HFFc6 (cell line): ENCODE measurements at regions not wholly inside any gene's neighbourhood (a gene's known extent, or its start where the extent isn't known, plus 50 kb on each side); places are given as distances from the start of the nearest gene placed in this dataset.

Source experiments
- DNase-seq: peaks from one replicate; pipeline ENCODE4 v3.0.0-alpha.2; 2018
- H3K27ac Mint-ChIP-seq: 2 replicates; pipeline ENCODE4 v1.8.0; 2020; ENCODE audit warnings: mild to moderate bottlenecking, mixed read lengths
- H3K27me3 Mint-ChIP-seq: 2 replicates; pipeline ENCODE4 v1.8.0; 2021; ENCODE audit warnings: mild to moderate bottlenecking, moderate library complexity, mixed read lengths; ENCODE audit not compliant: insufficient read depth
- H3K36me3 Mint-ChIP-seq: 2 replicates; pipeline ENCODE4 v1.8.0; 2021; ENCODE audit warnings: low read depth, mixed read lengths
- H3K4me1 Mint-ChIP-seq: 2 replicates; pipeline ENCODE4 v1.8.0; 2020; ENCODE audit warnings: low read depth, mixed read lengths
- H3K4me3 Mint-ChIP-seq: 2 replicates; pipeline ENCODE4 v1.8.0; 2020; ENCODE audit warnings: mild to moderate bottlenecking, moderate library complexity, mixed read lengths
- H3K9me3 Mint-ChIP-seq: 2 replicates; pipeline ENCODE4 v1.8.0; 2020; ENCODE audit warnings: mild to moderate bottlenecking, mixed read lengths
- CTCF ChIP-seq: fragments of 200-600 bp; sonication (generic); IDR thresholded peaks from 2 replicates; pipeline ENCODE4 v1.5.0; 2021; ENCODE audit warnings: antibody characterized with exemption, mild to moderate bottlenecking

- H3K27ac Mint-ChIP-seq, result no peak overlapping the region
- H3K4me1 Mint-ChIP-seq, result no peaks in the 10 kb centered on the region
- peaks cover 3% of the 10 kb centered on the region; the same call in 1 of the 2 replicates for H3K27me3 Mint-ChIP-seq
- H3K4me3 Mint-ChIP-seq, result no peak overlapping the region
- no peak for DNase-seq
- H3K36me3 Mint-ChIP-seq, result no peaks in the 10 kb centered on the region
- TF ChIP-seq CTCF, result no peak
- H3K9me3 Mint-ChIP-seq, result no peaks in the 10 kb centered on the region
Observed at GRCh38 chr14:36035675-36036074, 140.8 kb downstream of the PTCSC3 start.

- no peaks in the 10 kb centered on the region for H3K36me3 Mint-ChIP-seq
- no peak overlapping the region for H3K4me3 Mint-ChIP-seq
- no peak for TF ChIP-seq CTCF
- peaks cover 3% of the 10 kb centered on the region; the same call in 1 of the 2 replicates for H3K27me3 Mint-ChIP-seq
- no peaks in the 10 kb centered on the region; the same call in 1 of the 2 replicates for H3K9me3 Mint-ChIP-seq
- H3K27ac Mint-ChIP-seq, result no peak overlapping the region
- DNase-seq, result no peak
- no peaks in the 10 kb centered on the region for H3K4me1 Mint-ChIP-seq
Observed at GRCh38 chr14:36028665-36029064, 147.9 kb downstream of the PTCSC3 start.

GRCh38 chr14:36028218-36028617 is 148.3 kb downstream of the PTCSC3 start:
- Mint-ChIP-seq H3K27ac (no peak overlapping the region), H3K9me3 (no peaks in the 10 kb centered on the region; the same call in 1 of the 2 replicates)

GRCh38 chr14:36027354-36027753 is 149.2 kb downstream of the PTCSC3 start:
- peaks cover 3% of the 10 kb centered on the region; the same call in 1 of the 2 replicates for H3K27me3 Mint-ChIP-seq
- DNase-seq, result no peak
- no peaks in the 10 kb centered on the region for H3K4me1 Mint-ChIP-seq
- H3K27ac Mint-ChIP-seq, result no peak overlapping the region
- no peak overlapping the region for H3K4me3 Mint-ChIP-seq
- no peaks in the 10 kb centered on the region; the same call in 1 of the 2 replicates for H3K9me3 Mint-ChIP-seq
- no peak for TF ChIP-seq CTCF
- no peaks in the 10 kb centered on the region for H3K36me3 Mint-ChIP-seq

More at GRCh38 chr14:36028218-36028617, 148.3 kb downstream of the PTCSC3 start:
- TF ChIP-seq CTCF, result no peak
- DNase-seq, result no peak
- peaks cover 3% of the 10 kb centered on the region; the same call in 1 of the 2 replicates for H3K27me3 Mint-ChIP-seq
- no peaks in the 10 kb centered on the region for H3K4me1 Mint-ChIP-seq
- H3K4me3 Mint-ChIP-seq, result no peak overlapping the region
- no peaks in the 10 kb centered on the region for H3K36me3 Mint-ChIP-seq

GRCh38 chr14:36022765-36023410 is 153.6 kb downstream of the PTCSC3 start:
- Mint-ChIP-seq H3K4me1 (no peaks in the 10 kb centered on the region), H3K4me3 (no peak overlapping the region), H3K27me3 (peaks cover 3% of the 10 kb centered on the region; the same call in 1 of the 2 replicates), H3K27ac (no peak overlapping the region), H3K9me3 (no peaks in the 10 kb centered on the region; the same call in 1 of the 2 replicates), H3K36me3 (no peaks in the 10 kb centered on the region)
- no peak for DNase-seq
- TF ChIP-seq CTCF, result no peak
